ENCODE measurements at regions not wholly inside any gene's neighbourhood (a gene's known extent, or its start where the extent isn't known, plus 50 kb on each side); places are given as distances from the start of the nearest gene placed in this dataset.
A peak's percentile ranks its signal among the peaks of the same experiment; 100 is the strongest.

GRCh38 chr6:165229216-165229615 is 80.2 kb downstream of the C6orf118 start:
- no peak for DNase-seq (ENCODE audit: low spot score)

- peak; percentile 42 for DNase-seq (ENCODE audit: low spot score)
These were observed 81.6 kb downstream of the C6orf118 start for GRCh38 chr6:165227644-165228329.

GRCh38 chr6:165223736-165224135 is 85.7 kb downstream of the C6orf118 start:
- DNase-seq (ENCODE audit: low spot score) = no peak

- no peak for DNase-seq (ENCODE audit: low spot score)
These were observed 86.3 kb downstream of the C6orf118 start for GRCh38 chr6:165223101-165223500.

DNA sequence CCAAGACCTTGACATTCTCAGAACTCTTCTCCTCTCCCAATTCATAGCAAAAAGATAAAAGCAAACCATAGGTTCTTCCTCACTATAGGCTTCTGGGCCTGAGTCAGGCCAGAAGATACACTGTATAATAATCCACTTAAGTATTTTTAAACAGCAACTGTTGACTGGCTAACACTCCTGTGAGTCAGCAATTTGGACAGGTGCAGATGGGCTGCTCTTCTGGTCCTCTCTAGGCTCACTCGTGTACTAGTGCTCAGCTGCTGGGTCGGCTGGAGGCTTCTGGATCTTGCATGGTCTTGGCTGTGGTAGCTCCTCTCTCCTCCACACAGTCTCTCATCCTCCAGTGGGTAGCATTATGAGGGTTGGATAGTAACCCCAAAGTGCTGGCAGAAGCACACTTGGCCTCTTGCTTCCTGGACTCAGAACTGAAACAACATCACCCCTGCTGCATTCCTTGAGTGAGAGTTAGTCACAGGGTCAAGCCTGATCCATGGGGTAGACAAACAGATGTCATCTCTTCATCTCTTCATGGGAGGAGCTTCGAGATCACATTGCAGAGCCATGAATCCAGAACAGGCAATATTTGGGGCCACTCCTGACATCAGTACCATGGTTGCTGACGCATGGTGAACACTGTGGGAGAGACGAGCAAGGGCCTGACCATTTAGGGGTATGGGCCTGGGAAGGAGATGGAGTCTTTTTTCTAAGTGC is 86.9 kb downstream of the C6orf118 start:
- DNase-seq (ENCODE audit: low spot score) = no peak

DNA sequence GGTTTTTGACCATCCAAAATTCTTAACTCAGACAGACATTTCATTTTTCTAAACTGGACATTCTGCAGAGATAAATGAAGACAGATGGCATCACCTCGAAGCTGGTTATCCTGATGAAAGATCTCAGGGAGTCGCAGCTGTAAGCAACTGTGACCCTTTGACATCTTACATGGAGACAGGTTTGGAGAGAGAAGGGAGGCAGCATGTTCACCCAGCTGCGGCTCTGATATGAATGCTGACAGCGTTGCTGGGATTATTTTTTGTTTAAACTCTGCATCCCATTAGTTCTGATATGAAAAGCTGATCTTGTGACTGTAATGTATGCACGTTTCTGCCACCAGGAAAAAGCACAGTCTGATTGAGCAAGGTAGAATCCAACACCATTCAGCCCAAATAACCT is 89.4 kb downstream of the C6orf118 start:
- DNase-seq (ENCODE audit: low spot score) = no peak

DNA sequence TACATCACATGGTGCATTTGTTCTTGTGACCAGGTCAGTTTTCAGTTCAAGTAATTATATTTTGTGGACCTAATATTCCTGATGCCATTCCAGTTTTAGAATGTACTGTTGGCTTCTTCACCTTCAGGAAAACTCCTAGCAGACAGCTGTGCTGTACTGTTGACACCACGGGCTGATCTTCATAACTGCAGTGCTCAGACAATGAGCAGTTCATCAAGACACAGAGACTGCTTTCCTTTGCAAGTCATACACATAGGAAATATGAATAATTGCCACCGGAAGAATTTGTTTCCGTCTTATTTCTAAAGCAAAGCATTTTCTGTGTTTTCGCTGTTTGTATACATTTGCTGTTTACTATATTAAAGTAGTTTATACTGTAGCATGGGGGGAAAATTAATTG is 89.8 kb downstream of the C6orf118 start:
- no peak for DNase-seq (ENCODE audit: low spot score)

DNA sequence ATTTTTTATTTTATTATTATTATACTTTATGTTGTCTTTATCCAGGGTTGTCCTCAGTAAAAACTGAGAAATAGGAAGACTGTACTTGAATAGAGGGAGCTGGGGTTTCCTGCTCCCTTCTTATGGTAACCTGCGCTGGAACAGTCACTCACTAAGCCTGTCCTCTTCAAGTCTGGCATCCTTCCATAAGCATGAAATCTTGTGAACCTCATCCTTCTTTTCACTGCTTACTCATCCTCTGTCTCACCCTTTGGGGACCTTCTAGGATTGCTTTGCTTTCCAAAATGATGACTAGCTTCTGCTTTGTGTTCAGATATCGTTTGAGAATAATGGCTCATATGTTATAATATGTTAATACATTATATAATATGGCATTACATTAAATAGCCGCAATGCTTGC is 90.6 kb downstream of the C6orf118 start:
- peak; percentile 26 for DNase-seq (ENCODE audit: low spot score)

DNA sequence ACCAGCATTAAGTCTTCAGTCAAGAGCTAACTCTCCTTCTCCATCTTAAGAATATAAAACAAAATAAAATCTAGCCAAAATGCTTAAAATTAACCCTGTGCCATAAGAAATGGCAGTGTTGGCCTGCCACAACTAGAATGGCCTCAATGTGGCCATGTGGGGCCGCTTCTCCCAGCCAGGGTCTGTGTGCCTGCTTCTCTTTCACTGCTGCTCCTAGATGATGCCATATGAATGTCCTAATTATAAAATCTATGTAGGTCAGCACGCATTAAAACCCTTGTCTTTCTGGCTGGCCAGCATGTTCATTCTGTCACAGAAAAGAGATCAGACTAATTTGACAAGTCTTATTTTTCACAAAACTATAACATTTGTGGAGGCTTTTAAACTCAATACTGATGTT is 102.6 kb downstream of the C6orf118 start:
- no peak for DNase-seq (ENCODE audit: low spot score)

- DNase-seq (ENCODE audit: low spot score) = no peak
These were observed 103.8 kb downstream of the C6orf118 start for GRCh38 chr6:165205632-165206031.

DNA sequence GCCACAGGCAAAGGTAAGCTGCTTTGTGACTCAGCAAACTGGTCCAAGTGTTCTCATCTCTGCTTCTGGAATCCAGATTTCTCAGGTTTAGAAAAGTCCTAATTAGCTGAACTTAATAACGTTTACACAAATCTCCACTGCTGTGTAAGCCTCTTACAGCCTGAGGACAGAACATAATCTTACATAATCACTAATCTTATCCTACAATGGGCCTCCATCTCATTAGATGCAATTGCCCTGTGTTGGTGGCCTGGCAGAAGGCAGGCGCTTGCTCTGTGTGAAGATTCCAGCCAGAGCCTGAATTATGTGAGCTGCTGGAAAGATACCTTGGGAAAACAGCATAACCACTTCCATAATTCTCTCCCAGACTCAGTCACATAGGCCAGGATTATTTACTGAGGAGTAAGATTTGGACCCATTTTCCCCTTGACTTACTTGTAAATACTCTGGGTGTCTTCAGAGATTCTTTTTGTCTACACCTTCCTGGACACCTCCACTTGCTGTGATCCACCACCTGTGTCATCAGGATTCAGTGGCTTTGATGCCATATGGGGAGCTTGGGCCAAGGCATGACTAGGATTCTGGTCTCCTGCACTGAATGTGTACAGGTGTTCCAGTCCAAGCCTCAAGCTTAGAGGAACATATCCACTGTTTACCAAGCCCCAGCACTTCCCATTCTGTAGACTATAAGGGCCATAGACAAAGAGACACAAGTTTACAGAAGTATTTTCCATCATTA is 104.4 kb downstream of the C6orf118 start:
- DNase-seq (ENCODE audit: low spot score) = no peak

DNA sequence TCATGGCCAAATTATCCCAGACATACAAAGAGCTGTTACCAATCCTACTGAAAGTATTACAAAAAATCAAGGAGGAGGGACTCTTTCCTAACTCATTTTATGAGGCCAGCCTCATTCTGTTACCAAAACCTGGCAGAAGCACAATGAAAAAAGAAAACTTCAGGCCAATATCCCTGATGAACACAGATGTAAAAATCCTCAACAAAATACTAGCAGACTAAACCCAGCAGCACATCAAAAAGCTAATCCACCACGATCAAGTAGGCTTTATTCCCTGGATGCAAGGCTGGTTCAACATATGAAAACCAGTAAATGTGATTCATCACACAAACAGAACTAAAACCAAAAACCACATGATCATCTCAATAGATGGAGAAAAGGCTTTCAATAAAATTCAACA is 109.2 kb downstream of the C6orf118 start:
- no peak for DNase-seq (ENCODE audit: low spot score)

- DNase-seq (ENCODE audit: low spot score) = no peak
These were observed 117.9 kb downstream of the C6orf118 start for GRCh38 chr6:165191461-165191860.

- no peak for DNase-seq (ENCODE audit: low spot score)
These were observed 122.8 kb downstream of the C6orf118 start for GRCh38 chr6:165186441-165187205.

DNA sequence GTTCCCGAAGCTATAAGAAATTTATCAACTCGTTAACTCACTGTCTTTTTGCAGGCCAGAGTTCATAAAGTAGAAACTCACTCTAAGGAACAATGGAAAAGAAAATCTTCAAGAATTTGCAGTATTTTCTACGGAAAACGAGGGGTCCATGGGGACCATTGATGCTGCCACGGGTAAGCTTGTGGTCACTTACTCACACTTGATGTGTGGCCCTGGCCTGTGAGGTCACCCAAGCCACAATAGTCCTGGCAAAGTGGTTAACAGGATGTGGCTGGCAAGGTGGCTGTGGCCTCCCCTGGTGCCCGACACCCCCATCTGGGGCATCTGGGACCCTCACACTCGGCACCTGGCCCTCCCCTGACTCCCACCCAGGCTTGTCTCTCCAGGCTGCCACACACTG is 123.4 kb downstream of the C6orf118 start:
- peak; percentile 18 for DNase-seq (ENCODE audit: low spot score)

GRCh38 chr6:165184192-165184979 is 125.0 kb downstream of the C6orf118 start:
- DNase-seq (ENCODE audit: low spot score) = peak; percentile 18

- DNase-seq (ENCODE audit: low spot score) = no peak
These were observed 125.8 kb downstream of the C6orf118 start for GRCh38 chr6:165183496-165184140.

DNA sequence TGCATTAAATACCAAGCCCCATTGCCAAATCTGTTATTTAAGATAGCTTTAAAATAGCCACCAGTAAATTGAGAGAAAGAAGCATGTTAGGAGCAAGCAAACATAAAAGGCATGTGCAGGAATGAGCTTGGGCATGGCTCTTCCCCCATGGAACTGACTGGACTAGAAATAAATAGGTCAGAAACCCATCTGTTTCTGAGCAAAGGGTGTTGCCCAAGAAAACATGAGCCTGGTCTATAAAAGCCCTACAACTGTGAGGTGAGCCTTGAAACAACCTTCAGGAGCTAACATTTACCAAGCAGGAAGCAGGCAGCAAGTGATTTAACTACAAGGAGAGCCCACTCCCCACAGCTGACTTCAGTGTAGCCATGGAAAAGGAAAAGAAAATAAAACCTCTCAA is 126.3 kb downstream of the C6orf118 start:
- peak; percentile 17 for DNase-seq (ENCODE audit: low spot score)

DNA sequence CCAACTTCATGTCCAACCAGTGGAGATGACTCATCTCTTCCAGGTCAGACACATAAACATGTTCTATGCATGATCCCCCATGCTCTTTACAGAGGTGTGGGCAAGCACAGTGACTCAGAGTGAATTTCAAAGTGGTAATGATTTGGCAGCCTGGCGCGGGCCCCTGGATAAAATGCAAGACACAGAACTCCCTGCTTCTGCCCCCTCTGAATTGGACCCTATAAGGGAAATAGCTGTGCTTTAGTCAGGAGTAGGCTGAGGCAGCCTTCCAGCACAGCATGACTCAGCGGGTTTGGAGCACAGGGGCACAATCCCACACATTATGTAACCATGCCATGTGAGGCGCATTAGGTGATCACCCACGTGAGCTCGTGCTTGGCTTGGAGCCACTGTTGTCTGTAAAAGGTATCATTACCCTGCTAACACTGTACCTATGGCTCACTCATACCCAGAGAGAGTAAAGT is 127.4 kb downstream of the C6orf118 start:
- DNase-seq (ENCODE audit: low spot score) = peak; percentile 17

DNA sequence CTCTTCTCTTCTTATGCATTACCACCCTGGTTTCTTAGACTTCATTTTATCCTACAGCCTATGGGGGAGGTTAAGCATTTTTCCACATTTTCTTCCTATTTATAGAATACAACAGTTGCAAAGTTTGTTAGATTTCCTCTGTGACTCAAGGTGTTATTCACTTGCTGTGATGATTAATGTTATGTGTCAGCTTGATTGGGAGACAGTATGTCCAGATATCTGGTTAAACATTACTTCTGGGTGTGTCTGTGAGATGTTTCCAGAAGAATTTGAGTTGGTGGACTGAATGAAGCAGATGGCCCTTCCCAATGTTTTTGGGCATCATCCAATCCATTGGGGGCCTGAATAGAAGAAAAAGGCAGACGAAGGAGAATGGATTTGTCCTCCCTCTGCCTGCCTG is 131.3 kb downstream of the C6orf118 start:
- DNase-seq (ENCODE audit: low spot score) = no peak

DNA sequence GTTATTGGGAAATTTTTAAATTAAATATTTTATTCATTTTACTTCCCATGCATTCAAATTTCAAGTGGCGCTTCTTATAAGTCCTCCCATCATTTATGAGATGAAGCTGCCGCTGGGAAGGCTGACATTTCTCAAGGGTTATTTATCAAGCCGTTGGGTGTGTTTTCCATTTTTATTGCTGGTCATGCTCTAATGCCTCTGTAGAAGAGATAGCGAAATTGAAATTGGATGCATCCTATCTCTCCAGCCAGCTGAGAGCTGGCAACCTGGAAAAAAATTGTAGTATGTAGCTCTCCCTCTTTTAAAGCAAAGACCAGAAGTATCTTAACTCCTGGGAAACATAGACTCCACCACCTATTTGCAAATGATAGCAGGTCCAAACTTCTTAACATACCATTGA is 135.9 kb downstream of the C6orf118 start:
- no peak for DNase-seq (ENCODE audit: low spot score)
